Ovary (tissue), 3 donors: ENCODE measurements at regions not wholly inside any gene's neighbourhood (a gene's known extent, or its start where the extent isn't known, plus 50 kb on each side); places are given as distances from the start of the nearest gene placed in this dataset.

ENCODE experiments used
- EP300 ChIP-seq: sonication (generic); formaldehyde crosslinking; IDR thresholded peaks from one replicate; pipeline ENCODE4 v1.6.1; 2017; ENCODE audit warnings: antibody characterized with exemption
- TF ChIP-seq, protein P1 (sequence below), 3 donors: fragments of 450-650 bp in 2 of 3; fragments of 200-600 bp in 1 of 3; IDR thresholded peaks; one replicate each; pipeline versions ENCODE4 v1.5.1 to v1.8.0; 2016 to 2022; ENCODE audit warnings: antibody characterized with exemption in 3 of 3, mild to moderate bottlenecking in 1 of 3
- donor health status: DM: no; HTN: no; CAD: no.

DNA sequence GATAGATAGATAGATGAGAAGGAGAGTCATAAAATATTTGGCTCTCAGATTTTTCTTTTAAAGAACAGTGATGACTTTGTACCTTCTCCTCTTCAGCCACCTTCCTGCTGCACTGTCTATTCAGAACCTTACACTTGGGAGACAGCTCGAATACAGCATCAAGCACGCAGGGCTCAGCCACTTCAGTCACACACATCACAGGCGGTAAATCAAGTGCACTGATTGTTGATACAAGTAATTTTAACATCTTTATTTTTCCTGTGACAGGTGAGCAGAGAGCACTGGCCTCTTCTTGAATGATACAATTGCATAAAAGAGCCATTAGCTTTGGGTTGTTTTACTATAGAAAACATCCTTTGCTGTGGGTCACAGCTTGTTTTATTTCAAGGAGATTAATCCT is 1118.5 kb upstream of the EYS start:
- TF ChIP-seq, protein P1, sequence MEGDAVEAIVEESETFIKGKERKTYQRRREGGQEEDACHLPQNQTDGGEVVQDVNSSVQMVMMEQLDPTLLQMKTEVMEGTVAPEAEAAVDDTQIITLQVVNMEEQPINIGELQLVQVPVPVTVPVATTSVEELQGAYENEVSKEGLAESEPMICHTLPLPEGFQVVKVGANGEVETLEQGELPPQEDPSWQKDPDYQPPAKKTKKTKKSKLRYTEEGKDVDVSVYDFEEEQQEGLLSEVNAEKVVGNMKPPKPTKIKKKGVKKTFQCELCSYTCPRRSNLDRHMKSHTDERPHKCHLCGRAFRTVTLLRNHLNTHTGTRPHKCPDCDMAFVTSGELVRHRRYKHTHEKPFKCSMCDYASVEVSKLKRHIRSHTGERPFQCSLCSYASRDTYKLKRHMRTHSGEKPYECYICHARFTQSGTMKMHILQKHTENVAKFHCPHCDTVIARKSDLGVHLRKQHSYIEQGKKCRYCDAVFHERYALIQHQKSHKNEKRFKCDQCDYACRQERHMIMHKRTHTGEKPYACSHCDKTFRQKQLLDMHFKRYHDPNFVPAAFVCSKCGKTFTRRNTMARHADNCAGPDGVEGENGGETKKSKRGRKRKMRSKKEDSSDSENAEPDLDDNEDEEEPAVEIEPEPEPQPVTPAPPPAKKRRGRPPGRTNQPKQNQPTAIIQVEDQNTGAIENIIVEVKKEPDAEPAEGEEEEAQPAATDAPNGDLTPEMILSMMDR (IDR thresholded peaks at IDR 0.05): no peak
- TF ChIP-seq EP300: no peak
